ENCODE measurements at regions not wholly inside any gene's neighbourhood (a gene's known extent, or its start where the extent isn't known, plus 50 kb on each side); places are given as distances from the start of the nearest gene placed in this dataset.

DNA sequence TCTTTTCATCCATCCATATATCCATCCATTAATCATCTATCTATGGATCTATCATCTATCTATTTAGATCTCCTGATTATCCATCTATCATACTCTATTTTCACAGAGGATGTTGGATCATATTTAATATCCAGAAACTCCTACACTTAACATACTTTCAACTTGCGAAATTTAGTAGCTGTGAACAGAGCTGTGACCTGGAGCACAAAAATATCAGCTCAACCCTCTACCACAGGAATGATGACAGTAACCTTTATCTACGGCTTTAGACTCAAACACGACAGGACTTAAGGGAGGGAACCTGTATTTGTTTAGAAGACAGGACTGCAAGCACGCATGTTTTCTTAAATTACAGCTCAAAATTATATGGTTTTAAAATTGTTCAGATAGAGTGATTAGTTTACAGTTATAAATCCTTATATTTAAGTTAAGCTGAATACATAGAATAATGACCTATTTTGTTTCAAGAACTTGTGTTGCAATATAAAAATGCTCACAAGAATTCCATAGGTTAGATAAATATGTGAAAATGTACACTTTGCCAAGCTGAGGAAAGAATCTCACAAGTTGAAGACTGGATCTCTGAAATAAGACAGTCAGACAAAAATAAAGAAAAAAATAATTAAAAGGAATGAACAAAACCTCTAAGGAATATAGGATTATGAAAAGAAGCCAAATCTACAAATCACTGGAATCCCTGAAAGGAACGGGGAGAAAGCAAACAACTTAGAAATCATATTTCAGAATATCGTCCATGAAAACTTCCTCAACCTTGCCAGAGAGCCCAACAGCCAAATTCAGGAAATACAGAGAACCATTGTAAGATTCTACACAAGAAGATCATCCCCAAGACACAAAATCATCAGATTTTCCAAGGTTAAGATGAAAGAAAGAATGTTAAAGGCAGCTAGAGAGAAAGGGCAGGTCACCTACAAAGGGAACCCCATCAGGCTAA lies 142.0 kb downstream of the COL6A3 start:
- no peak for DNase-seq (ENCODE audit: low read depth)
